Mucosa of gallbladder (tissue), 1 donor: ENCODE measurements at regions not wholly inside any gene's neighbourhood (a gene's known extent, or its start where the extent isn't known, plus 50 kb on each side); places are given as distances from the start of the nearest gene placed in this dataset.
"Not testable (repeated sequence)": the region's sequence is repeated elsewhere in the genome, so short reads cannot be mapped to it uniquely, and the experiment has no call there.

Experiments used
- DNase-seq: peaks from one replicate; pipeline ENCODE4 v3.0.0-alpha.2; 2020; ENCODE audit warnings: low spot score
- donor health status: DM: no; HTN: no; CAD: no.

- DNase-seq, result no peak
Observed at GRCh38 chr6:165167861-165168260, 141.5 kb downstream of the C6orf118 start.

- DNase-seq, result no peak
Observed at GRCh38 chr6:165167311-165167710, 142.1 kb downstream of the C6orf118 start.

DNA sequence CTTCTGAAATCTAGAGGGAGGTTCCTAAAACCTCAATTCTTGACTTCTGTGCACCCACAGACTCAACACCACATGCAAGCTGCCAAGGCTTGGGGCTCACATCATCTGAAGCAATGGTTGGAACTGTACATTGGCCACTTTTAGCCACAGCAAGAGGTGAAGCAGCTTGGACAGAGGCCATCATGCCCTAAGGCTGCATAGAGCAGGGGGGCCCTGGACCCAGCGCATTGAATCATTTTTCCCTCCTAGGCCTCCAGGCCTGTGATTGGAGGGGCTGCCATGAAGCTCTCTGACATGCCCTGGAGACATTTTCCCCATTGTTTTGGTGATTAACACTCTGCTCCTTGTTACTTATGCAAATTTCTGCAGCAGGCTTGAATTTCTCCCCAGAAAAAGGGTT lies 145.9 kb downstream of the C6orf118 start:
- no peak for DNase-seq

GRCh38 chr6:165159460-165159859 lies 149.9 kb downstream of the C6orf118 start:
- no peak for DNase-seq

GRCh38 chr6:165146456-165146855 lies 162.9 kb downstream of the C6orf118 start:
- no peak for DNase-seq

- no peak for DNase-seq
Observed at GRCh38 chr6:165135889-165136288, 173.5 kb downstream of the C6orf118 start.

GRCh38 chr6:165129086-165129485 lies 180.3 kb downstream of the C6orf118 start:
- DNase-seq, result no peak

GRCh38 chr6:165127743-165128142 lies 181.7 kb downstream of the C6orf118 start:
- not testable (repeated sequence) for DNase-seq

DNA sequence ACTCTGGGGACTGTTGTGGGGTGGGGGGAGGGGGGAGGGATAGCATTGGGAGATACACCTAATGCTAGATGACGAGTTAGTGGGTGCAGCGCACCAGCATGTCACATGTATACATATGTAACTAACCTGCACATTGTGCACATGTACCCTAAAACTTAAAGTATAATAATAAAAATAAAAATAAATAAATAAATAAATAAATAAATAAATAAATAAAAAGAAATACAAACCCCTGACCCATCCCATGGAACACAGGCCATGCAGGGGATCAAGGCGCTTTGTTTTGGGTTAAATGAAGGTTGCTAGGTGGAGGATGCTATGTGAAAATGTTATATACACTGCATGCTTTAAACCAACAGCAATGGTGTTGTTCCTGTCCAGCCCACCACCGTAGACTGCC lies 184.7 kb downstream of the C6orf118 start:
- not testable (repeated sequence) for DNase-seq

DNA sequence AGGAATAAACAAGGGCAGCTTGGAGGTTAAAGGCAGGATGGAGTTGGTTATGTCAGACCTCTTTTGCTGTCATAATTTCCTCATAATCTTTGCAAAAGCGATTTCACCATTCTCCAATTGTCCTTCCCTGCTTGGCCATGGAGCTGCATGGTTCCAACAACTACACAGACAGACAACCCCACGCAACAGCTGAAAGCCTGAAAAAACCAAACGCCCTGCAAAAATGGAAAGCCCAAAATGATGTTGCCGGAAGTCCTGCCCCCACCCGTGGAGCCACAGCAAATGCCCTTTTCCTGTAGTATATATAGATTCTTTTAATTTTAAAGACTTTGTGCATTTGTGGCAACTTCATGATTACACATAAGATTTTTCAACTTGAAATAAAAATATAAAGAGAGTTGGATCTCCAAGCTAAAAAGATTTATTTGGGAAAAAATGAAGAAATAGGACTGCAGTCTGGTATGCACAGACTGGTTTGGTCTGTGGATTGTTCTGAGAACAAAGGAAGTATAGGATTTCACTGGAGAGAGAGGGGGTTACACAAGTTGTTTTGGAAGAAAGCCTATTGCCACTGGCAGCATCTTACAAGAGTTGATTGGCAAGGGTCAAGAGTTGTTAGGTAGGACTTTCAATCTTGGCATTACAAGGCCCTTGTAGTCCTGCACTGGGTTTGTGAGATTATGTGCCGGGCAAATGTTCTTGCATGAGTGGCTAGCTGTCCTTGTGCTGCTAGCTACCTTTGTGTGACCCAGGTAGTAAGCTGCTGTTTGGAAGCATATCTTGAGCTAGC lies 190.0 kb downstream of the C6orf118 start:
- DNase-seq, result no peak

GRCh38 chr6:165118736-165119135 lies 190.7 kb downstream of the C6orf118 start:
- no peak for DNase-seq

GRCh38 chr6:165117806-165118205 lies 191.6 kb downstream of the C6orf118 start:
- DNase-seq, result no peak

- no peak for DNase-seq
Observed at GRCh38 chr6:165117121-165117520, 192.3 kb downstream of the C6orf118 start.

GRCh38 chr6:165110860-165111259 lies 198.5 kb downstream of the C6orf118 start:
- no peak for DNase-seq

- DNase-seq, result no peak
Observed at GRCh38 chr6:165109011-165109410, 200.4 kb downstream of the C6orf118 start.

- no peak for DNase-seq
Observed at GRCh38 chr6:165106261-165106660, 203.1 kb downstream of the C6orf118 start.

DNA sequence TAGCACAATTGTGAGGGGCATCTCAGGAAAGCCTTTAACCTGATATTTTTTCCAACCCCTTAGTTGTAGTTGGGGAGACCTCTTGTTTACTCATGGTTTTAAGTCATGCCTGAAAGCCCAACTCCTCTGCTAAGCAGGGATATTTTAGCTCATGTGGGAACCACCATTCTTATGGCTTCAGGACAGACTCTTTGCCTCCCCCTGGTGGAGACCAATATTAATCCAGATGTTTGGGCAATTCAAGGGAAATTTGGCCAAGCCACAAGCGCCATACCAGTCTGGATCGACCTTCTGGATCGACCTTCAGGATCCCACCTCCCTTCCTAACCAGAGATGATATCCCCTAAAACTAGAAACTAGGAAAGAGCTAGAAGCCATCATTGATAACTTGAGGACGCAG lies 211.2 kb downstream of the C6orf118 start:
- DNase-seq, result no peak

DNA sequence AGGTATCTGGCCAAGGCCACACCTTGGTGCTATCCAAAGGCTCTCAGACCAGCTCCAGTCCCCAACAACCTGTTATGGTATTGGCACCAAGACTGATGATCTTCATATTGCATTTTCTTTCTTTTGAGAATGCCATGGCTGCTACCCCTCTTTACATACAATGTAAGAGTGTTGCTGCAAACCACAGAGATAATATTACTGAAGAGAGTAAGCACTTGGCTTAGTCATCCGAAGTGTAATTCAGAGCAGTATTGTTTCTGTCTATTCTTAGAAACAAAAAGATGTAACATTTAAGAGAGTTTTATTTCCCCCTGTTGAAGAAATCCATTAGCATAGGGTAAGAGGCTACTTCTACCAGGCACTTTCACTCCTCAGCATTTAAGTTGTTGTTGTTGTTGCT lies 212.5 kb downstream of the C6orf118 start:
- no peak for DNase-seq

- DNase-seq, result no peak
Observed at GRCh38 chr6:165096209-165096608, 213.2 kb downstream of the C6orf118 start.

DNA sequence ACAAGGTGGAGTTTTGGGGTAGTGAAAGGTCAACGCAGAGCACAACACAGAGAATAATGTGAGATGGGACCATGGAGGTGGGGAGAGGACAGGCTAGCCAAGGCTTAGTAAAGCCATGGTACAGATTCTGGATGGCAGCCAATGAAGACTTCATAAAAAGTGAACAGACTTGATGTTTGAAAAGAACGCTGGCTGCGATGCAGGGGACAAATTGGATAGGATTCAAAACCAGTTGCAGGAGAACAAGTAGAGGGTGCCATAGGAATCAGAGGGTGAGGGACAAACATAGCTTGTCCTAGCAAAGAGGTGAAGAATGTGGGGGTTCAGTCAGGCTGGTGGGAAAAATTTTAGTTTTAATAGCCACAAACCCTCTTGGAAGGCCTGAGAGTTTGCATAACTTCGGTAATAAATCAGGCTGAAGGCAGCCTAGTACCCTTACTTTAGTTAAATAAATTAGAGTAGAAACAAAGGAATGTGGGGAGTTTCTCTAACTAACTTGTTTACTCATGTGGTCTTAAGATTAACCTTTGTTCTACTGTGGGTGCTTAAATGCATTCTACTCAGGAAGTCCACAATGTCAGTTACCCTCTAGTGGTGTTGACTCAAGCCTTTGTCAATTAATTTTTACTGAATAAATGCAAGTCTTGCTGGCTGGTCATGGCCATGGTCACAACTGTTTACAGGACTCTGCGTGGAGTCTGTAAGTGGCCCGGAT lies 216.4 kb downstream of the C6orf118 start:
- DNase-seq, result no peak

GRCh38 chr6:165091121-165091785 lies 218.2 kb downstream of the C6orf118 start:
- no peak for DNase-seq

- no peak for DNase-seq
Observed at GRCh38 chr6:165090242-165090641, 219.2 kb downstream of the C6orf118 start.

DNA sequence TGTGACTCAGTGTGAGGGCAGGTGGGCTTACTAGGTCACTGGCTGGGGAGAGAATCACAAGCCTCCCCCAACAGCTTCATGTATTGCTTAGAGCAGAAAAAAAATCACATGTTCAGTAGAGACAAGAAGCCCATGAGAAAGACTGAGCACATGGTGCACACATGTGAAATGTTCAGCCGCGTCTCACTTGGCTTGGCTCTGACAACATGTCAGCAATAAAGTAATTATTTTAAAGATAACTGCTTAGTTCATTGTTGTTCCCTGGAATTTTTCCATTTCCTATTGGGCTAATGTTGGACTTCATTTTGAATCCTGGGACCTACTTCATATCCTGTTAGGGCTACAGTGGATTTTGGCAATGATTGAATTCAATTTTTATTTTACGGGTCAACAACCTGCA lies 222.6 kb downstream of the C6orf118 start:
- no peak for DNase-seq
